ENCODE measurements at regions not wholly inside any gene's neighbourhood (a gene's known extent, or its start where the extent isn't known, plus 50 kb on each side); places are given as distances from the start of the nearest gene placed in this dataset.
A peak's percentile ranks its signal among the peaks of the same experiment; 100 is the strongest.

DNA sequence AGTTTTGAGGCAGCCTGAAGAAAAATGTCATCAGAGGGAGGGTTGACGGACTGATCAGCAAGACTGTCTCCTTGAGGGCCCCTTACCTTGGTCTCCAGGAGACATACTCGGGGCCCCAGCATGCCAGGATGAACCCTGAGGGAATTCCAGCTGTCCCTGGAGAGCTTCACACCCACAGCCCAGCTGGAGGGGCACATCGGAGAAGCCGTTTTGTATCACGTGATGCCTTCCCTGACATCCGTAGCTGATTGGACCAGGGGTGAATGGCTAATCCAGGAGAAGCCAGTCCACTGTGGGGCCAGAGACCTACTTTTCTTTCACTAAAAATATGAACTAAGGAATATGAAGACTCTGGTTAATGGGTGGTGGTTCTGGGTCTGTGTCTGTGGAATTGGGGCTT lies 86.0 kb upstream of the TP53I11 start:
- DNase-seq (ENCODE audit: low spot score) = no peak

DNA sequence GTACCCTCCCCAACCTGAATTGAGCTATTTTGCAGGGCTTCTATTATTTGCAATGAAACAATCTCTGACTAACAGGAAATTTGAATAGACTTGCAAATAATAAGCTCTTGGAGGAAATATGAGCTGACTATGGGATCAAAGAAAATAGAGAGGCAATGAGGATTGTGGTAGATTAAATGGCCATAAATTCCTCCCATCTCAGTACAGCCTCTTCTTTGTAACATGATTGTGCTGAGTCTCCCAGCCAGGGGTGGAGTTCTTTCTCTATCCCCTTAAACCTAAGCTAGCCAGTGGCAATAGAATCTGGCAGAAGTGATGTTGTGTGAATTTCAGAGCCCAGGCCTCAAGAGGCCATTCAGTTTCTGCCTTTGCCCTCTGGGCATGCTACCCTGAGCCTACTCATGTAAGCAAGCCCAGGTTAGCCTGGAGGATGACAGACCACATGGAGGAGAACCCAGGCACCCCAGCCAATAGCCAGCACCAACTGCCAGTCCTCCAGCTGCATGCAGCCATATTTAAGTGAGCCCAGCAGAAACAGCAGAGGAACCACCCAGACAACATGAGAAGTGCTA lies 86.8 kb upstream of the TP53I11 start:
- DNase-seq (ENCODE audit: low spot score) = no peak

DNA sequence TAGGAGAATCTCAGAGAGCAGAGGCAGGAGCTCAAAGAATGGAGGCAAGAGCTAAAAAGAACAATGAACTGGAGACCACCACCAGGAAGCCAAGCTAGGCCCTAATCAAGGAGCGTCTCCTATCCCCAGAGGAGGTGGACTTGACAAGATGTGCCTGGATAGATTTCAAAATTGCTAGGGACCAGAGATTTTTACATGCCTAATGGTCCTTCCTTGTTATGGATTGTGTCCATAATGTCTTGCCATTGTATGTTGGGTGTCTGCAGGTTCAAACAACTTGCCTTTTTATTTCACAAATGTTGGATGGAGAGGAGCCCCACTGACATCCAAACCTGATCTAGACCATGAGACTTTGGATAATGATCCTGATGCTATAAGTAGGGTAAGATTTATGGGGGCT lies 88.2 kb upstream of the TP53I11 start:
- DNase-seq (ENCODE audit: low spot score) = no peak

DNA sequence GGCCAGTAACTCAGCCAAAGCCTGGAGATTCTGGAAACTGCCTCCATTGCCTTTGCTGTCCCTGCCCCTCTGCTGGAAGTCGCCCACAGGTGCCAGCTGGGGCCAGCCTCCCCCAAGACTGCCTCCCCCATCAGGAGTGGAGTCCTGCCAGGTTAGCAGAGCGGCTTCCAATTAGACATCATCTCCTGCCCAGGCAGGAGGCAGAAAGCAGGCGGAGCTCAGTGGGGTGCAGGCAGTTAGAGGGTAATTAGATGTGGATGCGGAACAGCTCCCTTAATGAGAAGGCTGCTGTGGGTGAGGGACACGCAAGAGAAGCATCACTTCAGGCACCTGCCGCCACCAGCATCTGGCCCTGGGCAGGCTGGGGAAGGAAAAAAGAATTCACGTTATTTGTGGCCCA lies 90.9 kb upstream of the TP53I11 start:
- DNase-seq (ENCODE audit: low spot score) = no peak

DNA sequence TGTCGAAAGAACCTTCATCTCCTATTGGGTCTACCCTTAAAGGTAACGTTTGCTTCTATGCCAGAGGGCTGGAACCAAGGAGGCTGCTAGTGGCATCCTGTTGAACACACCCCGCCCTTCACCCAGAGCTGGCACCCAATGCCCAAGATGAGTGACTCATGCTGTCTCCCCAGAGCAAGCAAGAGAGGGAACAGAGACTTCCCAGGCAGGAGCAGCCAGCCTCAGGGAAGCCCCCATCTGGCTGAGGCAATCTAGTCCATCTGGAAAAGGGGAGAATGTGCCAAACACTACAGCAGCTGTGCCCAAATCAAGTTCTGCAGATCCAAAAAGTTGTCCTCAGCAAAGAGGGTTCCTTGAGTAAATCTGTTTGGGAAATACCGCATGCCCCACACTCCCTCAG lies 91.9 kb upstream of the TP53I11 start:
- DNase-seq (ENCODE audit: low spot score) = no peak

DNA sequence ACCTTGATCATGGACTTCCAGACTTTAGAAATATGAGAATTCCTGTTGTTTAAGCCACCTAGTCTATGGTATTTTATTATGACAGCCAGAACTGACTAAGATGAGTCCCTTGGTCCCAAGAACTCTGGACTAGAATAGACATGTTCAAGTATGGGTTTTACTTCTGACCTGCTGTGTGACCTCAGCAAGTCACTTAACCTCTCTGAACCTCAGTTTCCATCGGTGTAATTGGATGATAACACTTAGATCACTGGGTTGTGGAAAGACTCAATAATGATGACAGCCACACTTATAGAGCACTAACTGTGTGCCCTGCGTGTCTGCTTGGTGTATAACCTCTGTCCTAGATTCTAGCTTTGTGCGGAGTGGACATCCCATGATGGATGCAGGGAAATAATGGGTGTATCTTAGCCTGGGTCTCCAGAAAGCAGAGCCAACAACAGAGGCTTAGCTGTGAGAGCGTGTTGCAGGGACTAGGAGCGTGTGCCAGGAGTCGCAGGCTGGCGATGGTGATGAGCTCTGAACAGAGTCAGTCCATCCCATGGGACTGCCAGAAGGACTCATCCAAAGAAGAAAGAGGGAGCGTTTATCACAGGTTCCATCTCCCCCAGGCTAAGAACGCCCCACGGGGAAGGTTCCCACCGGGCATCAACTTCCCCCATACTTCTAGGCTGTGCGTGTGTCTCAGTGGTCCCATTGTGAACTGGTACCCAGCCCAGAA lies 93.2 kb upstream of the TP53I11 start:
- DNase-seq (ENCODE audit: low spot score) = no peak

DNA sequence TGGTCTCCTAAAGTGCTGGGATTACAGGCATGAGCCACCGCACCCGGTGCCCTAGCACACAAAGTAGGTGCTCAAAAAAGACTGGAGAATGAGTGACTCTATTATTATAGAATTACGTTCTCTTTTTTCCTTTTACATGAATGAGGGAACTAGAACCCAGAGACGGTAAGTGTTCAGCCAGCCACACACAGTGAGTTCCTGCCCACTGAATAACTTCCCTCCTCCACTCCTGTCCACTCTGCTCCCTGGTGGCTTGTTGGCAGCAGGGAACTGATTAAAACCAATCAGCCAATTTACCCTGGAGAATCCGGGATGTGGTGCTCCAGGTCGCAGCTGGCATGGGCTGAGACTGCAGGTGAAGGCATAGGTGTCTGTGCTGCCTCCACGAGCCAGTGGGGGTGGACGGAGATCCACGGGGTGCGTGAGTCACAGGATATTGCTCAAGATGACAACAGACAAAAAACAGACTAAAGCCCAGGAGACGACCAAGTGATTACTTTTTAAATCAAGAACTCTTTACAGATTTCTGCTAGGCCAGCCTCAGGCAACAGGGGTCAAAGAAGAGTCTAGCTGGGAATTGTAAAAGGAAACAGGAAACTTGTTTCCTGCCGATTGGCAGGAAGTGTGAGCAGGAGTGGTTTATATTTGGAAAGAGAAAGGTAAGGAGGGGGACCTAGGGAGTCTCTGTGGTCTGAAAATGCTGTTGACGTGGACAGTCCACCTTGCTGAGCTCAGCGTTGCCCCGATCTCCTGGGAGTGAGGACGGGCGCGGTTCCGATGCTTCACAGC lies 95.2 kb upstream of the TP53I11 start:
- no peak for DNase-seq (ENCODE audit: low spot score)

DNA sequence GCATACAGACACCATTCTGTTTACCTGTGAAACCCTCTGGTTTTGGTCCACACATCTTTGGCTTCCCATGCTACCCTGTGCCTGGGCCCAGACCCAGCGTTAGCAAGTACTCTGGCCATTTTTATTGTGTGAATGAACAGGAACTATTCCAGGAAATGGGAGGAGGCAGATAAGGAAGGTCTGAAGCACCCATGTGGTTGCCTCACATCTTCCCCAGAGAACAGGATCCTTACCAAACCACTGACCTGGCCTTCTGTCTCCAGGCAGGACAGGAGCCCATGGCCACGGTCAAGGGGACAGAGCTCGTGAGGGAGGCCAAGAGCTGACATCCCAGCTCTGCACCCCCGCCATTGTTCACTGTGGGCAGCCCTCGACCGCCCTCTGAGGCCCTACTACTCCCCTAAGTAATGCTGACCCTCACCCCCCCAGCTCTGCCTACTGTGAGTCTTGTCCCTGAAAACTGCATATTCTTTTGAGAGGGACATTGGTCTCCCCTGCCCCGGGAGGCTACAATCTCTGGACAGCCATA lies 97.7 kb upstream of the TP53I11 start:
- DNase-seq (ENCODE audit: low spot score) = no peak

DNA sequence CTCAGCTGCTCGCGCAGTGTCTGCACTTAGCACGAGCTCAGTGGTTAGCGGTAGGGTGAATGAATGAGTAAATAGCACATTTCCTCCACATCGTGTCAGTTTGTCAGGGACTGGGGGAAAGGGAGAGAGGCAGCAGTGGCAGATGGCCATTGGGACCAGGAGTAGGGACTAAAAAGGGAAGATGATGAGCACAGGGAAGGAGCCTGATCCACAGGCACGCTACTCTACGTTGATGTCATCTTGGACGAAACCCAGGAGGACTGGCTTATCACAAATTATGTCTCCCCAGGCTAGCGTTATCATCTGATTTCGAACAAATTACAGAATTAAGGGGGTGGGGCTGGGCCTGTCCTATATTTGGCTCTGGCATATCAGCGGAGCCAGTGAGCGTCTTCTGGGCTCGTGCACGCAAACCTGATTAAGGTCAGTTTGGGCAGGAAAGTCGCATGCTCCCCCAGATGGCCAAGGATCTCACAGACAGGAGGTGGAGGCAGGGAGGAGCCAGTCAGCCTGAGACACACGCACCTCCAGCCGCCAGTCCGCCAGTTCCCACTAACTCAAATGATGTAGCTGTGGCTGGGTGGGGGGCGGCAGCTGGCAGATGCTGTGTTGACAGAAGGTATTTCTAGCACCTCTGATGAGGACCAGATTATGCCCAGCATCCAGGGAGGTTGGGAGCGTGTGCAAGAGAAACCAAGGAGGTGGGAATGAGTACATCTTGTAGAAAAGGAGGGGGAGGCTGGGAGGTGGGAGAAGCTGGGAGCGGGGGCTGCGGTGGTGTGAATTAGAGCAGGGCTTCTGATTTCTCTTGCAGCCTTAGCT lies 97.4 kb upstream of the PRDM11 start:
- no peak for DNase-seq (ENCODE audit: low spot score)

DNA sequence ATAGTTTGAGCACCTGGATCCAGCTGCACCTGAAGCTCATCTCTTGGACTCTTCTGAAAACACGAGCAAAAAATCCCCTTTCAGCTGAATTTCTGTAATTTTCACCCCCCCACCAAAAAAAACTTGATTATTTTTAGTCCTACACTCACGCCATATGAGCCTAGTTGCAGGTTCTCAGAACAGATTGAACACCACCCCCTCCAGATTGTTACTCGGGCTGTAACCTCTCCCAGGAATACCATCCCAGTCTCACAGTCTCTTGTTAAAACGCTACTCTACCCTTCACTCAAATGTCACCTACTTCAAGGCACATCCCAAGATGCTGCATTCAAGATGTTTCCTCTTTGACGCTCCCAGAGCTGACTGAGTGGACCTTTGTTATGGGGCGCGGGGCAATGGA lies 96.3 kb upstream of the PRDM11 start:
- no peak for DNase-seq (ENCODE audit: low spot score)

DNA sequence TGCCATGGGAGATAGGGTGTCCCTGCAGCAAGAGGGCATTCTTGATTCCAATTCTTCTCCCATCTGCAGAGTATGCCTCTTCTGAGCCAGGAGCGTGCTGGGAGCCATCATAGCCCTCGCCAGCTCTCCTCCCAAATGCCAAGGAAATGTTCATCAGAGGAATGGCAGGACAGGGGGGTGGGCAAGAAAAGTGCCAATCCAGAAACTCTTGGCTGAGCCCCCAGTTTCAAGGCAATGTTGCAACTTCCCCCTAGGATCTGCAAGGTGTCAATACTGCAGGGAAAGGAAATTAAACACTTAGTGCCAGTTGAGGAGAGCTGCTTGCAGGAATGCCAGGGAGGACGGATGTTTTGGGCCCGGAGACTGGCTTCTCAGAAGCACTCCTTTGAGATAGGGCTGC lies 94.8 kb upstream of the PRDM11 start:
- DNase-seq (ENCODE audit: low spot score) = no peak

DNA sequence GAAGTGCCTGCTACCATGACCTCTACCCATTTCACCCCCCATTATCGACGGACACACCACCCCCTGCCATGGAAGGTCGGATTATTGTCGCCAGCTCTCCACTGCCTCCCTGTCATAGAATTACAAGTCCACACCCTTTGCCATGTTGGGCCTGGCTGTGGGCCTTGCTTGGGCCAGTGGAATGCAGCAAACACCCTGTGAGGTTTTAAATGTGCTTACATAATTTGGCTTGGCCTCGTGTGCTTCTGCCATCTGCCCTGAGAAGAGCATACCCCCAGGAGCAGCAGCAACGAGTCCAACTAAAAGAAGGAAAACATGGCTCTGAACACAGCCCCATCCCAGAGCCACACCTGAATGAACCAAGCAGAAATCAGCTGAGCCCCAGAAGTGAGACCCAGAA lies 94.1 kb upstream of the PRDM11 start:
- DNase-seq (ENCODE audit: low spot score) = no peak

DNA sequence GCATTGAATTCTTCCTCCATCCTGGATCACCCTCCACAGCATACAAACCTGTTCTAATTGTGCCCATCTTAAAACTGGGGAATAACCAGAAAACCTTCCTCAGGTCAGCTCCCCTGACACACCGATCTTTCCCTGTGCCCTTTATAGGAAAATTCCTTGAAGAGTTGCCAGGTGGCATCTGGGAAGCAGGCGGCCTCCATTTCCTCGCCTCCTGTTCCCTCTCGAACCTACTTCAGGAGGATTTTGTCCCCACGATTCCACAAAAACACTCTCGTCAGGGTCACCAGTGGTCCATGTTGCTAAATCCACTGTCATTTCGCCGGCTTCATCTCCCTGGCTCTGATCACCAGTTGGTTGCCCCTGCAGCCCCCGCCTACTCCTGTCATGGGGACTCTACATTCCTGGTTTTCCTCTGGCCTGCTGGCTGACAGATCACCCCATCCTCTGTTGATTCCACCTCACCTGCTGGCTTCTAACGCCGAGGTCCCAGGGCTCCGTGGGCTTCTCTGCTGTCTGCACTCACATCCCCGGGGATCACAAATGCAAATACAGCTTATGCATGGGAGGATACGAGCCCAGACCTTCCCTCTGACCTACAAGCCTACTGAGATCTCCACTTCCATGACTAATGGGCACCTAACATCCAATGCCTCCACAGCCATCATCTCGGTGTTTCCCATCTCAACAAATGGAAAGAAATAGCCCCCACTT lies 92.5 kb upstream of the PRDM11 start:
- DNase-seq (ENCODE audit: low spot score) = no peak

DNA sequence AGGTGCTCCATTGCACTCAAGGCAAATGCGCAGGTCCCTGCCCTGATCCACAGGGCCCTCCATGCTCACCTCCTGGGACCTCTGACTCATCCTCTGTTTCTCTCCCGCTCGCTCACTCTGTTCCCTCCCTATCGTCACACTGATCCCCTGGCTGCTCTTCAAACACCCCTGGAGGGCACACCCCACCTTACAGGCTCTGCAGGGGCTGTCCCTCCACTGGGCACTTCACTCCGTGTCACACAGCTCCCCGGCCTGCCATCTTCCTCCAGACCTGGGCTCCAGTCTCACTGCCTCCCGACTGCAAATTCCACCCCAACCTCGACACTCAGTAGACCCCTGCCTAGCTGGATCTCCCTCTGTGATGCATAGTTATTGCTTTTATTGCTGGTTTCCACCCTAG lies 91.5 kb upstream of the PRDM11 start:
- DNase-seq (ENCODE audit: low spot score) = no peak

DNA sequence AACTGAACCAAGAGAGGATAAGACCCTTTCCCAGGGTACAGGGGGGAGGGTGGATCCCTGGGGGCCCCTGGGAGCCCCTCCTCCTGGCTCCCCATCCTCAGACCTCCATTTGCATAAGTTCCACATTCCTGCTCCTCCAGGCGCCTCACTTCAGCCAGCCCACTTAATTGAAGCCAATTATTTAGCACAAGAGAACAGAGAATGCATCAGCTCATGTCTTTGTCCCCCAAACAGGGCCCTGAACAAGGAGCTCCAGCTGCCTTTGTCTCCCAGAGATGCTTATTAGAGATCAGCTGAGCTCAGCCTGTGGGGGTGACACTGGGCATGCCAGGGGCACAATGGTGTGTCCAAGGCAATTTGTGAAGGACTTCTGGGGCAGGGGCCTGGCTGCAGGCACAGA lies 89.9 kb upstream of the PRDM11 start:
- peak; percentile 68 for DNase-seq (ENCODE audit: low spot score)

DNA sequence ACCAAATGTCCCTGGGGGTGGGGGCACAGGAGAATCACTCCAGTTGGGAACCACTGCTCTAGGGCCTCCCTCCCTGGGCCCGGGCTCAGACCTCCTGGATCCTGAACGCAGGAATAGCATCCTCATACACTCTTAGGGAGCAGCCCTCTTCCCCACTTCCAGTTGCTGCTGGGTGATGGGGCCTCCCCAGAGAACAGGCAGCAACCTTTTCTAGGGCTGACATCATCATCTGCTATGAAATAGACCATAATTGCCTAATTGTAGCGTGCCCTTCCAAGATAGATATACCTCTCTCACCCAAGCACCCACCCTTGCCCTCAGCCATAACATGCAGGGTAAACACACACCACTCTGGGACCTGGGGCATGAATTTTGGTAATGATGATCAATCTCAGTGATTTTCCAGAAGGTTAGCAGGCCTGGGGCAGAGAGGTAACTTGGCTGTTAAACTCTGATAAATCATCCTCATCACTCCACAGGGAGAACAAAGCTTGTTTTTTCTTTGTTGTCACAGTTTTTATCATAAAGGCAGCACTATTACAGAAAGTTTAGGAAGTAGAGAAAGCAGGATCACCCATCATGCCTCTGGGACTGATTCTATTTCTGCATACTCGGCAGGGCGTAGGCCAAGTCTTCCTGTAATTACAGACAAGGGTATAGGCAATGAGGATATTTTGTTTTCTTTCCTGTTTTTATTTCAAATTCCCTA lies 88.3 kb upstream of the PRDM11 start:
- DNase-seq (ENCODE audit: low spot score) = no peak

DNA sequence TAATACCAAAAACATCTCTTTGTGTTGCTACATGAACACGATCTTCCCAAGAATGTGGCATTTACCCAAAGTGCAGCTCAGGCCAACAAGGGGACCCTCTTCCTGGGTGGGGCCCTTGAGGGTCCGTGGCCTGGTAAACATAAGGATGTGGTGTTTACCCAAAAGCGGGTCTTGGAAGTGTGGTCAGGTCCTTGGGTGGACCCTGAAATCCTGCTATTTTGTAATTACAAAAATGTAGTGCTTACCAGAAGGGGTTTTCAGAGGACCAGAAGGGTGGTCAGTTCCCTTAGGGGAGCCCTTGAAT lies 87.8 kb upstream of the PRDM11 start:
- DNase-seq (ENCODE audit: low spot score) = no peak

DNA sequence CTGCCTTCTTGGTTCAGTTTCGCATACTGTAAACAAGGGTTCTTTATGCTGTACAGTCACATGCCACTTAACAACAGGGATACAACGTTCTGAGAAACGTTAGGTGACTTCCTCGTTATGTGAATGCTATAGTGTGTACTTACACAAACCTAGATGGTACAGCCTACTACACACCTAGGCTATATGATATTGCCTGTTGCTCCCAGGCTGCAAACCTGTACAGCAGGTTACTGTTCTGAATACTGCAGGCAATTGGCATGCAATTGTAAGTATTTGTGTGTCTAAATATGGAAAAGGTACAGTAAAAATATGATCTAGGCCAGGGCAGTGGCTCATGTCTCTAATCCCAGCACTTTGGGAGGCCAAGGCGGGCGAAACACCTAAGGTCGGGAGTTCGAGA lies 85.7 kb upstream of the PRDM11 start:
- no peak for DNase-seq (ENCODE audit: low spot score)

DNA sequence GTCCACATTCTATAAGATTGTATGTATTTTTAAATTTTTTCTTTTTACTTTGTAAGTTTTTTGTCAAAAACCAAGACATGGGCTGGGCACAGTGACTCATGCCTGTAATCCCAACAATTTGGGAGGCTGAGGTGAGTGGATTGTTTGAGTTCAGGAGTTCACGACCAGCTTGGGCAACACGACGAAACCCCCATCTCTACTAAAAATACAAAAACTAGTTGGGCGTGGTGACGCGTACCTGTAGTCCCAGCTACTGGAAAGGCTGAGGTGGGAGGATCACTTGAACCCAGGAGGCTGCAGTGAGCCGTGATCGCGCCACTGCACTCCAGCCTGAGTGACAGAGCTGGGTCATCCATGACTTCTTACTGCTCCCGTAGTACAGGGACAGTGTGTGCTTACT lies 84.8 kb upstream of the PRDM11 start:
- no peak for DNase-seq (ENCODE audit: low spot score)

DNA sequence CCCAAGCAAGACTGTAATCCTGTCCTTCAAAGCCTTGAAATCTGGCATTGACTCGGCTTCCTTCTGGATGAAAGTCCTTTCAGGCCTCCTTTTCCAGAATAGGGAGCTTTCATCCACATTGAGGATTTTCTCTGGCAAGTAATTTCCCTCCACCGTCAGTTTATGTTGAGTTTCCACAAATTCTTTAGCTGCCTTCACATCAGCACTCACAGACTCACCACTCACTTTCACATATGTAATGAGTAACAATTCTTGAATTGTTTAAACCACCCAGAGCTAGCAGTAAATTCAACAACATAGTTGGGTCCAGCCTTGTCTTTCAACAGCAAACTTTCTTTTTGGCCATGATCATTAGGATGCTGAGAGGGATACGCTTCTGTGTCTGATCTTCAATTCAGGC lies 84.3 kb upstream of the PRDM11 start:
- no peak for DNase-seq (ENCODE audit: low spot score)

DNA sequence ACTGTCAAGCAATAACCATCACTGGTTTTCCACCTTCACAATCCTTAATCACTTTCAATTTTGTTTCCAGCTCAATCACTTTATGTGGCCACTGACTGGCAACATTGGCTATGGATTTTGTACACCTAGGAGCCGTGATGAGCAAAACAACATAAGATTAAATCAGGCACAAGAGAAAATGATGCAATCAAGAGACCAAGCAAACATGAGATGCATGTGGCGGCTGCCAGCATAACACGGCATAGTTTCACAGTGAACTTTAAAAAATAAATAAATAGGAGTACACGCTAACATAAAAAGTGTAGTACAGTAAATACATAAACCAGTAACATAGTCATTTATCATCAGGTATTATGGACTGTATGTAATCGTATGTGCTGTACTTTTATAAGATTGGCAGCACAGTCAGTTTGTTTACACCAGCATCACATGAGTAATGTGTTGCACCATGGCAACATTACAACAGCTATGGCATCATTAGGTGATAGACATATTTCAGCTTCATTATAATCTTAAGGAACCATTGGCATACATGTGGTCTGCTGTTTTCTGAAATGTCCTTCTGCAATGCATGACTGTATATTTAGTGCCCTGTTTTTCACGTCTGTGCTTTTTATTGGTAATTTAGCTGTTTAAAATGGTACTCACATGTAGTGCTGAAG lies 83.3 kb upstream of the PRDM11 start:
- no peak for DNase-seq (ENCODE audit: low spot score)
